ENCODE measurements at regions not wholly inside any gene's neighbourhood (a gene's known extent, or its start where the extent isn't known, plus 50 kb on each side); places are given as distances from the start of the nearest gene placed in this dataset.

DNA sequence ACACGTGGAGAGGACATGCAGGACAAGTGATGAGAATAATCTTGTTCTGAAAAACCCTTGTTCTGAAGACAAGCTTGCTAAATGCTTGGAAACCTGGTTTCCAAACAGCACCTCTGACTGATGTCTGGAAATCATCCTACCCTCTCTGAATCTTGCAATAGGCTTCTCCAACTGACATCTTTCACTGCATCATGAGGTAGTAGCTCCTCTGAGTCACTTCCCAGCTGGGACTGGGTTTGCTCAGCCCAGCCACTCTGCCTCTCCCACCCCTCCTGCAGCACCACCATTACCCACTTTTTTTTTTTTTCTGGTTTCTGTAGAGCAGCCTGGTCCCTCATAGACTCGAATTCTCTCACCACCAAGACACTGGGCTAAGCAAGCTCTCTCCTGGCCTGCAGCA lies 919.8 kb downstream of the GRID1 start:
- Histone ChIP-seq H4K91ac (ENCODE audit: low read depth, low read length) (no peak overlapping the region), H3K79me1 (ENCODE audit: low read length) (peaks cover 2% of the 10 kb centered on the region), H3K36me3 (ENCODE audit: control insufficient read depth in 1 of 2, insufficient read depth in 2 of 2, low read length in 2 of 2) (no peaks in the 10 kb centered on the region), H3K4me1 (ENCODE audit: control insufficient read depth in 1 of 2, insufficient read depth in 2 of 2, low read length in 2 of 2) (no peaks in the 10 kb centered on the region), H2BK5ac (ENCODE audit: low read depth, low read length, poor library complexity) (no peak overlapping the region), H2AK5ac (ENCODE audit: low read length) (no peak overlapping the region), H2BK120ac (ENCODE audit: insufficient read depth, low read length, poor library complexity) (no peak overlapping the region), H3K23ac (ENCODE audit: low read length) (no peak overlapping the region), H2BK12ac (ENCODE audit: low read length) (no peak overlapping the region), H2AFZ (ENCODE audit: insufficient read depth, low read length, poor library complexity) (no peak overlapping the region), H3K18ac (ENCODE audit: low read length) (no peak overlapping the region), H3K4me2 (ENCODE audit: low read length) (no peak overlapping the region), H3K27ac (ENCODE audit: low read depth, low read length) (no peak overlapping the region), H3K4me3 (ENCODE audit: low read depth, low read length) (no peak overlapping the region), H3K9ac (ENCODE audit: low read length) (no peak overlapping the region), H3K79me2 (ENCODE audit: control insufficient read depth, insufficient read depth, low read length, poor library complexity) (no peaks in the 10 kb centered on the region), H3K9me3 (ENCODE audit: insufficient read depth, low read depth, low read length) (peaks cover 2% of the 10 kb centered on the region), H4K12ac (ENCODE audit: low read depth, low read length) (no peak overlapping the region), H3K4ac (ENCODE audit: low read depth, low read length) (no peak overlapping the region), H3K27me3 (ENCODE audit: insufficient read depth, low read length) (no peaks in the 10 kb centered on the region), H4K8ac (ENCODE audit: low read depth, low read length) (no peak overlapping the region), H3K14ac (ENCODE audit: low read length) (no peak overlapping the region)
- DNase-seq, result no peak
- WGBS (ENCODE audit: extremely low coverage, insufficient coverage, insufficient read length), result no CpG with 5 or more reads among the region's 2 CpGs

DNA sequence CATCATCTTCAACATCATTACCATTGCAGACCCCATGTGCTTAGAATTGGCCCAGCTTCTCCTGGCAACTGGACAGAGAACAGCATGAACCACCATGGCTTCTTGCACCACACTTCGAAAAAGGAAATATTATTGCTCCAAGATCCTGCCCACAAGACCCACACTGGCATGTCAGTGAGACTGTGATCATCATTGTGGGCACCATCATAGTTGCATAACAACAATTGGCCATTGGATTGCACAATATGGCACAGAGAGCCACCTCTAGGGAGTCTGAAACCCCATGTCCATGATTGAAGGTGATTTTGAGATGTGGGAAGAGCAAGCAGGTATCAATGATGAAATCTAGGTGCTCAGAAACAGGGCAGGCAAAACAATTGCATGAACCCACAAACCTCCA lies 918.9 kb downstream of the GRID1 start:
- whole genome bisulfite sequencing (ENCODE audit: extremely low coverage, insufficient coverage, insufficient read length), result no CpG with 5 or more reads among the region's 1 CpG
- H4K8ac ChIP-seq (ENCODE audit: low read depth, low read length), result no peak overlapping the region
- H3K4me3 ChIP-seq (ENCODE audit: low read depth, low read length), result no peak overlapping the region
- H3K27ac ChIP-seq (ENCODE audit: low read depth, low read length), result no peak overlapping the region
- H3K79me1 ChIP-seq (ENCODE audit: low read length), result peaks cover 2% of the 10 kb centered on the region
- H3K79me2 ChIP-seq (ENCODE audit: control insufficient read depth, insufficient read depth, low read length, poor library complexity), result no peaks in the 10 kb centered on the region
- no peak for DNase-seq
- H3K4me1 ChIP-seq (ENCODE audit: control insufficient read depth in 1 of 2, insufficient read depth in 2 of 2, low read length in 2 of 2), result no peaks in the 10 kb centered on the region
- no peak overlapping the region for H3K23ac ChIP-seq (ENCODE audit: low read length)
- no peak overlapping the region for H3K14ac ChIP-seq (ENCODE audit: low read length)
- H3K36me3 ChIP-seq (ENCODE audit: control insufficient read depth in 1 of 2, insufficient read depth in 2 of 2, low read length in 2 of 2), result no peaks in the 10 kb centered on the region
- H2BK5ac ChIP-seq (ENCODE audit: low read depth, low read length, poor library complexity), result no peak overlapping the region
- no peak overlapping the region for H3K9ac ChIP-seq (ENCODE audit: low read length)
- H3K9me3 ChIP-seq (ENCODE audit: insufficient read depth, low read depth, low read length), result peaks cover 2% of the 10 kb centered on the region
- H2BK120ac ChIP-seq (ENCODE audit: insufficient read depth, low read length, poor library complexity), result no peak overlapping the region
- no peak overlapping the region for H3K18ac ChIP-seq (ENCODE audit: low read length)
- no peak overlapping the region for H3K4me2 ChIP-seq (ENCODE audit: low read length)
- H4K91ac ChIP-seq (ENCODE audit: low read depth, low read length), result no peak overlapping the region
- no peak overlapping the region for H2AFZ ChIP-seq (ENCODE audit: insufficient read depth, low read length, poor library complexity)
- H3K4ac ChIP-seq (ENCODE audit: low read depth, low read length), result no peak overlapping the region
- no peak overlapping the region for H2BK12ac ChIP-seq (ENCODE audit: low read length)
- no peaks in the 10 kb centered on the region for H3K27me3 ChIP-seq (ENCODE audit: insufficient read depth, low read length)
- H4K12ac ChIP-seq (ENCODE audit: low read depth, low read length), result no peak overlapping the region
- no peak overlapping the region for H2AK5ac ChIP-seq (ENCODE audit: low read length)

DNA sequence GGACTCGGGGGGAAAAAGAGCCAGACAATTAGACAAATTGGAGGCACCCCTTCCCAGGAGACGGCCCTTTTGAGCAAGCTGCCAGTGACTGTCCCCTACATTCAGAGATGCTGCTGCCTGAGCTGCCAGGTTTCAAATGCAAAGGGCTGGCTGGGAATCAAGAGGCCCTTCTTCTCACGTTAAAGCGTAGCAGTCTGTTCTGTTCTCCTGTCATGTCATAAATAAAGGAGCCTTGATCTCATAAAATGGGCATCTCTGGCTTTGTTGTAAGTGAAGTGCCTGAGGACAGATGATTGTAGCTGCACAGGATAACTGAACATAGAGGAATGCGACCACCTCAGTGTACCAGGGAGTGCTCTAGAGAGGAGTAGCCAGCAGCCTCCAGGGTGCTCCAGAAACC lies 917.9 kb downstream of the GRID1 start:
- H2BK12ac ChIP-seq (ENCODE audit: low read length), result no peak overlapping the region
- H3K14ac ChIP-seq (ENCODE audit: low read length), result no peak overlapping the region
- H3K4me3 ChIP-seq (ENCODE audit: low read depth, low read length), result no peak overlapping the region
- DNase-seq, result no peak
- no peak overlapping the region for H4K91ac ChIP-seq (ENCODE audit: low read depth, low read length)
- H3K4ac ChIP-seq (ENCODE audit: low read depth, low read length), result no peak overlapping the region
- H2AK5ac ChIP-seq (ENCODE audit: low read length), result no peak overlapping the region
- H3K23ac ChIP-seq (ENCODE audit: low read length), result no peak overlapping the region
- H3K27ac ChIP-seq (ENCODE audit: low read depth, low read length), result no peak overlapping the region
- H3K79me1 ChIP-seq (ENCODE audit: low read length), result peaks cover 2% of the 10 kb centered on the region
- no peaks in the 10 kb centered on the region for H3K79me2 ChIP-seq (ENCODE audit: control insufficient read depth, insufficient read depth, low read length, poor library complexity)
- no CpG with 5 or more reads among the region's 5 CpGs for WGBS (ENCODE audit: extremely low coverage, insufficient coverage, insufficient read length)
- no peak overlapping the region for H3K9ac ChIP-seq (ENCODE audit: low read length)
- no peak overlapping the region for H2BK120ac ChIP-seq (ENCODE audit: insufficient read depth, low read length, poor library complexity)
- no peak overlapping the region for H4K8ac ChIP-seq (ENCODE audit: low read depth, low read length)
- H3K36me3 ChIP-seq (ENCODE audit: control insufficient read depth in 1 of 2, insufficient read depth in 2 of 2, low read length in 2 of 2), result no peaks in the 10 kb centered on the region
- H3K18ac ChIP-seq (ENCODE audit: low read length), result no peak overlapping the region
- H2AFZ ChIP-seq (ENCODE audit: insufficient read depth, low read length, poor library complexity), result no peak overlapping the region
- H3K27me3 ChIP-seq (ENCODE audit: insufficient read depth, low read length), result no peaks in the 10 kb centered on the region
- H3K4me1 ChIP-seq (ENCODE audit: control insufficient read depth in 1 of 2, insufficient read depth in 2 of 2, low read length in 2 of 2), result no peaks in the 10 kb centered on the region
- H3K4me2 ChIP-seq (ENCODE audit: low read length), result no peak overlapping the region
- H4K12ac ChIP-seq (ENCODE audit: low read depth, low read length), result no peak overlapping the region
- H3K9me3 ChIP-seq (ENCODE audit: insufficient read depth, low read depth, low read length), result peaks cover 2% of the 10 kb centered on the region
- no peak overlapping the region for H2BK5ac ChIP-seq (ENCODE audit: low read depth, low read length, poor library complexity)

DNA sequence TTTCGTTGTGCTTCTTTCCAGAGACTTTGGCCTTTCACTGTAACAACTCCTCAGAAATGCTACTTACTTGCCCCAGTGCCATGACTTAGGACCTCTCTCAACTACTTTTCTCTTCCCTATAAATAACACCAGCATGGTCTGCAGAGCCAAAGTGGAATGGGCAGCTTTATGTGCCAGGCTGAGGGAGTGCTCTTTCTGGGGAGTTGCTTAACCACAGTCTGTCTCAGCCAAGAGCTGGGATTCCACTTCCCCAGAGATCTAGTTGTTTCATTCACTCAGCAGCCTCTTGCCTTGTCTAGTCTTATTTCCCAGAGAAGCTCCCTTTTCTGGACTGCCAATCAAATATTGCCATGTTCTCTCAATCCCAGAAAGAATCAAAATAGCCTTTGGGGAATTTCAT lies 912.2 kb downstream of the GRID1 start:
- H4K8ac ChIP-seq (ENCODE audit: low read depth, low read length), result no peak overlapping the region
- H2AFZ ChIP-seq (ENCODE audit: insufficient read depth, low read length, poor library complexity), result no peak overlapping the region
- H2BK5ac ChIP-seq (ENCODE audit: low read depth, low read length, poor library complexity), result no peak overlapping the region
- H3K27ac ChIP-seq (ENCODE audit: low read depth, low read length), result no peak overlapping the region
- H3K9me3 ChIP-seq (ENCODE audit: insufficient read depth, low read depth, low read length), result peaks cover 1% of the 10 kb centered on the region
- no peak overlapping the region for H3K4me3 ChIP-seq (ENCODE audit: low read depth, low read length)
- H2BK120ac ChIP-seq (ENCODE audit: insufficient read depth, low read length, poor library complexity), result no peak overlapping the region
- H3K36me3 ChIP-seq (ENCODE audit: control insufficient read depth in 1 of 2, insufficient read depth in 2 of 2, low read length in 2 of 2), result no peaks in the 10 kb centered on the region
- H4K12ac ChIP-seq (ENCODE audit: low read depth, low read length), result no peak overlapping the region
- H3K79me1 ChIP-seq (ENCODE audit: low read length), result no peaks in the 10 kb centered on the region
- H3K9ac ChIP-seq (ENCODE audit: low read length), result no peak overlapping the region
- no peak overlapping the region for H3K4me2 ChIP-seq (ENCODE audit: low read length)
- no peak overlapping the region for H3K14ac ChIP-seq (ENCODE audit: low read length)
- H3K27me3 ChIP-seq (ENCODE audit: insufficient read depth, low read length), result no peaks in the 10 kb centered on the region
- no peaks in the 10 kb centered on the region for H3K4me1 ChIP-seq (ENCODE audit: control insufficient read depth in 1 of 2, insufficient read depth in 2 of 2, low read length in 2 of 2)
- H3K23ac ChIP-seq (ENCODE audit: low read length), result no peak overlapping the region
- H3K4ac ChIP-seq (ENCODE audit: low read depth, low read length), result no peak overlapping the region
- no peak overlapping the region for H4K91ac ChIP-seq (ENCODE audit: low read depth, low read length)
- H3K79me2 ChIP-seq (ENCODE audit: control insufficient read depth, insufficient read depth, low read length, poor library complexity), result no peaks in the 10 kb centered on the region
- WGBS (ENCODE audit: extremely low coverage, insufficient coverage, insufficient read length), result no CpG with 5 or more reads among the region's 1 CpG
- no peak for DNase-seq
- H2AK5ac ChIP-seq (ENCODE audit: low read length), result no peak overlapping the region
- H3K18ac ChIP-seq (ENCODE audit: low read length), result no peak overlapping the region
- no peak overlapping the region for H2BK12ac ChIP-seq (ENCODE audit: low read length)
